Heart left ventricle (tissue), 13 donors: ENCODE measurements at regions not wholly inside any gene's neighbourhood (a gene's known extent, or its start where the extent isn't known, plus 50 kb on each side); places are given as distances from the start of the nearest gene placed in this dataset.

ENCODE experiments used
- POLR2A ChIP-seq, 2 donors: fragments of 450-650 bp; IDR thresholded peaks; one replicate each; pipeline ENCODE4 v1.6.1; 2017; ENCODE audit warnings: antibody characterized with exemption in 2 of 2, mild to moderate bottlenecking in 2 of 2, moderate library complexity in 2 of 2
- TF ChIP-seq, protein P1 (sequence below), 12 donors: fragments of 200-600 bp; sonication (generic) in 4 of 12; IDR thresholded peaks; one replicate each; pipeline versions ENCODE4 v1.5.0 to v1.8.0; 2018 to 2022; ENCODE audit warnings: antibody characterized with exemption in 12 of 12, mild to moderate bottlenecking in 5 of 12
- donor health status: ischemic (EF 13 %, LVEDD 7.1; RV severe dilation, severe dysfunction).
- donor health status: DM: no; HTN: yes; CAD: no.
- donor health status: DM: no; HTN: no; CAD: no.
- donor health status: ischemic (EF 25% LVEDD 6.9; RV normal size, moderate dysfunction).
- donor health status: ischemic (EF 25% LVEDD 5.7; RV mildly dilated, moderate dysfunction).
- donor health status: ischemic (EF 35%, LVEDD 5.7; RV mildly dilated, moderate dysfunction).
- donor health status: nonischemic (EF 11% LVEDD 7.7; RV severe dilation, severe dysfunction).
- donor health status: DM: yes; HTN: yes; CAD: no.
- donor health status: PGD.
- donor health status: ischemic (EF 29% LVEDD 5.4; RV normal size, mild dysfunction).
- donor health status: nonischemic (EF 23%, LVEDD 6.1; RV moderate dilation, normal function).

GRCh38 chr10:71014021-71014805 lies 125.8 kb upstream of the PCBD1 start:
- TF ChIP-seq, protein P1, sequence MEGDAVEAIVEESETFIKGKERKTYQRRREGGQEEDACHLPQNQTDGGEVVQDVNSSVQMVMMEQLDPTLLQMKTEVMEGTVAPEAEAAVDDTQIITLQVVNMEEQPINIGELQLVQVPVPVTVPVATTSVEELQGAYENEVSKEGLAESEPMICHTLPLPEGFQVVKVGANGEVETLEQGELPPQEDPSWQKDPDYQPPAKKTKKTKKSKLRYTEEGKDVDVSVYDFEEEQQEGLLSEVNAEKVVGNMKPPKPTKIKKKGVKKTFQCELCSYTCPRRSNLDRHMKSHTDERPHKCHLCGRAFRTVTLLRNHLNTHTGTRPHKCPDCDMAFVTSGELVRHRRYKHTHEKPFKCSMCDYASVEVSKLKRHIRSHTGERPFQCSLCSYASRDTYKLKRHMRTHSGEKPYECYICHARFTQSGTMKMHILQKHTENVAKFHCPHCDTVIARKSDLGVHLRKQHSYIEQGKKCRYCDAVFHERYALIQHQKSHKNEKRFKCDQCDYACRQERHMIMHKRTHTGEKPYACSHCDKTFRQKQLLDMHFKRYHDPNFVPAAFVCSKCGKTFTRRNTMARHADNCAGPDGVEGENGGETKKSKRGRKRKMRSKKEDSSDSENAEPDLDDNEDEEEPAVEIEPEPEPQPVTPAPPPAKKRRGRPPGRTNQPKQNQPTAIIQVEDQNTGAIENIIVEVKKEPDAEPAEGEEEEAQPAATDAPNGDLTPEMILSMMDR (IDR thresholded peaks at IDR 0.05), result no peak
- no peak for TF ChIP-seq POLR2A (IDR thresholded peaks at IDR 0.05)
